HG03139 (cell line): ENCODE measurements at regions not wholly inside any gene's neighbourhood (a gene's known extent, or its start where the extent isn't known, plus 50 kb on each side); places are given as distances from the start of the nearest gene placed in this dataset.
"Not testable (repeated sequence)": the region's sequence is repeated elsewhere in the genome, so short reads cannot be mapped to it uniquely, and the experiment has no call there.

Experiments used
- ATAC-seq: cut with Tn5 transposase; IDR thresholded peaks from one replicate; pipeline ENCODE4 v1.9.1; 2021; ENCODE audit not compliant: unreplicated experiment

DNA sequence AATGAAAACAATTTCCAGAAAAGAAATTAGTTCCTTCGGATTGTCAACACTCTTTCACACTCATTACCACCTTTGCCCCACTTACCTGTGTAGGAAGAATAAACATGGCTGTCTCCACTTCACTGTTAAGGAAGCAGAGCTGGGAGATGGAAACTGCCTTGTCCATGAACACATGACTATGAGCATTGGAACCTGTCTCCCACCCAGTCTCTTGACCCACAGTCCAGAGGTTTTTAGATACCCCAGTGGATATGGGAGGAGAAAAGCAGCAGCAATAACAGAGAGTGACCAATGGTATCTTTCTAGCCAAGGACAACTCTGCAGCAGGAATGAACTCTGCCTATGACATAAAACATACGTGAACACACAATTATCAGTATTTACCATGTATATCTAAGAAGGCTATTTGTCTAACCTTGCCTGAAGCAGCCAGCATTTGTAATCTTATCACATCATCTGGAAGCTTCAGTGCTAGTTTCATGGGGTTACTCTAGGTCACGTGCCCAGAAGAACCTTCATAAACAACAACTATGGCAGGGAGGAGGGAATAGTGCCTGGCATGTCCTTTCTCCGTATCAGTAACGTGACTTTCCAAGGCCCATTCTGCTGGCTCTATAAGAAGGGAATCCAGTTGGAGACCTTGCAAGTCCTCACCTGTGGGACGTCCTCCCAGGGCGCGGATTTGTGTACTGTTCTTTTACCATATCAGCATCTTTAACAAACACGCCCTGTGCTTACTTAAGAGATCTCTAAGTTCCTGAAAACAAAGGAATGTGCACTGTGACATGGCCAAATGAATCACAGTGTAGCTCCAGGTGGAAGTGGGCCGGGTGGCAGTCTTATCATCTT, 221.8 kb upstream of the UBL3 start:
- no peak for ATAC-seq

DNA sequence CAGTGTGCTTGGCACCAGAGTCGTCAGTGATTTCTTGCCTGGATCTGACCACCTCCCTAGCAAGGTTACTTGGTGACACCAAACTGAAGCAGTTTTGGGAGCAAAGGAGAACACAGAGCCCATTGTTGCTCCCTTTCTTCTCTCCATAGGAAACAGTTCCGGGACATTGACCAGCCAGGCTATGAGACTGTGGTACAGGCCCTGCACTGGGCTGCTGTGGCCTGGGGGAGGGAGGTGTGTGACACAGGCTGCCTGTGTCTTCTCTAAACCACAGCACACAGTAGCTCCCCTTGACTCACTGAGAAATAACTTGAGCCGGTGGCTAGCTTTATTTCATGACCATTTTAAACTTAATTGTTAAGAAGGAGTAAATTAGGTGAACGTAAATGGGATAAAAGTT, 214.8 kb upstream of the UBL3 start:
- no peak for ATAC-seq

DNA sequence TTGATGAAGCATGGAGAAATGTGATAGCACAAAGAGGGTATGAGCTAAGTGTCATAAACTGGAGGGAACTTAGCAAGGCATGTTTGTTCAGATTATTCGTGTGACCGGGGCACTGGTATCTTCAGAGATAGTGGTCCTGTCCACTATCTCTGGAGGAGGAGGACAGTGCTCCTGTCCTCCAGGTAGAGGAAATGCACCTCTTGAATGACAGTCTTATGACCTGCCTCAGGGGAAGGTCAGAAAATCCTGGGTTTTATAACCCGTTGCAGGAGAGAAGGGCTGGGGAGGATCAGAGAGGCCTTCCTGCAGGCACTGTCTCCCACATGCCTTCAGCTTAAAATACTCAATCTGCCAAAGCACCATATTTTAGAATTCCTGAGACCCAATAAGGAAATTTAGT, 213.5 kb upstream of the UBL3 start:
- ATAC-seq: no peak

DNA sequence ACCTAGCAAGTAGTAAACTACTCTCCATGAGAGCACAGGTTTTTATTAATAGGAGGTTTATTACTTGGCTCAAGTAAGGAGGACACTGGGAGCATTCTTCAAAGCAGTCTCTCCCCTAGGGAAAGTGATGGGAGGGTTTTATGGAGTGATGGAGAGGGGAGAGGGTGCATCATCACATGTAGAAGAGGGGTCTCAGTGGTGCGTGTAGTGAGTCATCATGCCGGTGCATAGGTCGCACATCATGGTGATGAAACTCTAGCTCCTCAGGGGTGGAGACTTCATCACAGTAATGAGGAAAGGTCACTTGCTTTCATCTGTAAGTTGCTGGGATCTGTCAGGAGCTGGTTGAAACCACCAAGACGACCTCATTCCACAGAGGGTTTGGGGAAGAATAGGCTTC, 210.8 kb upstream of the UBL3 start:
- ATAC-seq: no peak

DNA sequence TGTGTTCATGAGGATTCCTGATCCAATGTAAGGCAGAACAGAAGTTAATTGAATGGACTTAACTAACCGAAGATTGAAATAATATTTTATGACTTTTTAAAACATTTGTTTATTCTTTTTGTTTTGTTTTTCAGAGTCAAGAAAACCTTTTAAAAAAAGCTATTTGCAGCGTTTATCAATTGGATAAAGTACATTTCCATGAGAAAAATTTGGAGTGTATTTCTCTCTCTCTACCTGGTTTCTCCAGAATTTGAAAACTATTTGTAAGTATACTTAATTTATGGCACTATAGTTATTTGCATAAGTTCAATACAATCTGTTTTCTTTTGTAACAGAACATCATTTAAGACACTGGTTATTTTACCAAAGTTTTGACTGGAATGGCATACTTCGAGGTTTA, 208.0 kb upstream of the UBL3 start:
- ATAC-seq: no peak

DNA sequence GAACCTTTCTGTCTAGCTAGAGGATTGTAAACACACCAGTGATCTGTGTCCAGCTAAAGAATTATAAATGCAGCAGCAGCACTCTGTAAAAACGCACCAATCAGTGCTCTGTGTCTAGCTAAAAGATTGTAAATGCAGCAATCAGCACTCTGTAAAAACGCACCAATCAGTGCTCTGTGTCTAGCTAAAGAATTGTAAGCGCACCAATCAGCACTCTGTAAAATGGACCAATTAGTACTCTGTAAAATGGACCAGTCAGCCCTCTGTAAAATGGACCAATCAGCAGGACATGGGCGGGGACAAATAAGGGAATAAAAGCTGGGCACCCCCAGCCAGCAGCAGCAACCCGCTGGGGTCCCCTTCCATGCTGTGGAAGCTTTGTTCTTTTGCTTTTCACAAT, 204.1 kb upstream of the UBL3 start:
- ATAC-seq: not testable (repeated sequence)

DNA sequence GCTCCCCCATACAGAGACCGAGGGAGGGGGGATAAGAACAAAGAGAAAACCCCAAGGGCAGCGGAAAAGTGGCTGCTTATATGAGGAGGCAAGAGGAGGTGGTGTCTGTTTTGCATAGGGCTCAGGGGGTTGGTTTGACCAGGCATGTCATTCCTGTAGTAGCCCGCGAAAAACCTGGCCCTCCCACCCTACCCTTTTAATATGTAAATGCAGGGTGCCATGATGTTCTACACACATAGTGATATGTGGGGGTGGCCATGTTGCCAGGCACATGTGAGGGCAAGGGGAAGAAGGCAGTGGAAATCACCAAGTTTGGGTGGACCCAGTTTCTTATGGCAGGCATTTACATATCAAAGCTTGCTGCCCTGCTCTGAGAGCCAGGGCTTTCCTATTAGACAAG, 203.5 kb upstream of the UBL3 start:
- ATAC-seq: no peak

DNA sequence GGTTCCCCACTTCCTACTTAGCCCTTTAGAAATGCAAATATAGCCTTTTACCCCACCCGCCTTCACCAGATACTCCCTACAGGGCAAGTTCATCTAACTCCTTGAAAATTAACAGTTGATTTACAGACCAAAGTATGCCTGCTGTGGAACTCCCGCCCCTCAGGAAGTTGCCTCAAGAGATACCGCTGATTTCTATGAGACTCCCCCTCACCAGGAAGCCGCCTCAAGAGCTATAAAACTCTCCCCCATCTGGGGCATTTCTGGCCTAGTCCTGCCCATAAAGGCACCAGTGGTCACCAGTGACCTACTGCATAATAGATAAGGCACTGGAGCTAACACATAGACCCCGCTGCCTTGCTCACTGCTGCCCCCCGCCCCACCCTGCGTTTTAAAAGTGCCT, 201.7 kb upstream of the UBL3 start:
- no peak for ATAC-seq

DNA sequence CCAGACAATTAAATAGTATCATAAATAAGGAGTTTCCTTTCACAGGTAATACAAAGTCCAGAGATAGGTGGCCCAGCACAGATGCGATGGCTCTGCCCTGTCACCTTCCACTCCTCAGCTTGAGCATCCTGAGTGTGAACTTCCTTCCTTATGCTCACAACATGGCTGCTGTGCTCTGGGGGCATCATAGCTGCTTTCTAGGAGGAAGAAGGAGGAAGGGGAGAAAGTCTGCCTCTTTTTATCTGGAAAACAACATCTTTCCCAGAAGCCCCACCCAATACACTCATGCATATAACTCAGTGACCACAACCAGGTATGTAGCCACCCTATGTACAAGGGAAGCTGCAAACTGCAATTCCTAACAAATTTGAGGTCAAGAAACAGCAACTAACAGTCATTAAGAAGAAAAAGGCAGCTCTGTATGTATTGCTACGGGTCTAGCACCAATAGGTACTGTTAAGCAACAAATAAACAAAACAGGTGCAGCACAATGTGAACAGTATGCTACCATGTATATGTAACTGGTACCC, 201.2 kb upstream of the UBL3 start:
- no peak for ATAC-seq

DNA sequence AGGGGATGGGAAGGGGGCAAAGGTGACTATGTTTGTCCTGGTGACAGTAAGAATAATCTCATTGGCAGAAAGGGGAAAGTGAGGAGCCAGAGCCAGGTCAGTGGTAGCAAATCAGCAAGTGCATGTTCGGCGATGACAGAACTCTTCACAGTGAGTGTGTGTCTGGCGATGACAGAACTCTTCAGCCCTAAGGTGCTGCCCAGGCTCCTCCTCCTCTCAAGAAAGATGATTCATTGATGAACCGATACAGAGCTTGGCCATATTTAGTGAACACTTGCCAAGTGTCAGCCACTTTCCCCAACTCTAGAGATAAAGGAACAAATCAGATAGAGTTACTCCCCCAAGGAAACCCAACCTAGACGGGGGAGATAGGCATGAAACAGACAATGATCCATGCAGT, 199.3 kb upstream of the UBL3 start:
- no peak for ATAC-seq

DNA sequence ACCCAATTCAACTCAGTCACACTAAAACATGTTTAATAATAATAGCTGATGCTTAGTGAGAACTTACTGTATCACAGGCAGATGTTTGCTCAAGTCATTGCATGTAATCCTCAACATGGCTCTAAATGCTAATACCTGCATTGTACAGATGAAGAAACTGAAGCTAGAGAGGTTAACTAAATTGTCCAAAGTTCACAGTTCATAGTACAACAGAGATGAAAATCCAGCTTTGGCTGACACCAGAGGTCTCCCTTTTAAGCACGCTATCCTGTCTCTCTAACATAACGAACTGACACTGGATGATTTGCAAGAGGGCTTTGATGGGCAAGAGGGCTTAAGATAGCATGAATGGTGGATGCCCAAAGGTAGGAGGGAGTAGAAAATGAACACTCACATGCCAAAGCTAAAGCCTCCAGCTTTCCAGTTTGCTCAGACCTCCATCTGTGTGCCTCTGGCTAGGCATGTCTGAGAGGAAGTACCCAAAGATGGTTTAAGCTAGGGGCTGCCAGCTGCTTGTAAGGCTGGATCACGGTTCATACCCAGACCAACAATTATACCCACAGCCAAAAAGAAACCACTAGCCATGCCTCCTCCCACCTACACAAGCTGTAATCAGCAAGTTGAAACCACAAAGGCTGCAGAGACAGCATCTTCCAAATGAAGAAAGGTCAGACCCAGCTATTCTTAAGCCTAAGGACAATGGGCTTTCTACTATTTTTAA, 196.9 kb upstream of the UBL3 start:
- no peak for ATAC-seq

DNA sequence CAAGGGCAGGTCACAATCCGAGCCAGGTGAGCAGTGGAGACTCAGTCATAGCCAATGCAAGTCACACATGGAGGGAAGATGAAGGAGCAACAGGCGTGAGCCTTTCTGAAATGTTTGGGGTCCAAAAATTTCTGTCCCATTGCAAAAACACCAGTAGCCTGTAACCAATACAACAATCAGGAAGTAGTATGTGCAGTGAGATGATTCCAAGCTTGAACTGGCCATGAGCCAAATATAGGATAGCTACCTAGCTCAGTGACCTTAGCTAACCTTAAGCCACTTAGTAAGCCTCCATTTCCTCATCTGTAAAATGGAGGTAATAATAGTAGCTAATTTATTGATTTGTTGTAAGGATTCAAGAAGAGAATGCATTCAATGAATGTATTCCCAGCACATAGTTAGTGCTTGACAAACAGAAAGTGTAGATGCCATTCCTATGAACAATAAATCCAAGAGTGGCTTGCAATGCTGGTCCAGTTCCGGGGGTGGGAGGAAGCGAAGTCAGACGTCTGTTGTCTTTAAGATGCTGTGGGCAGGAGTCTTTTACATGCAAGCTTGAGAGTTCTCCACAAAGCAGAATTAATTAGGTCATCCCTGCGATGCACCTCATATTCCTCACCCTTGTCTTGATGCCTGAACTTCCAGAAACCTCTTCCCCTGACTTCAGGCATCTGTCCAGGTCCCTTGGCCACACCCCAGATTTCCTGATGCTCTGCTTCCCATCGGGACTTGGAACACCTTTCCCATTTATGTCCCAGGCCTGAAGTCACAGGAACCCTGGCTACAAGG, 195.7 kb upstream of the UBL3 start:
- ATAC-seq: no peak

DNA sequence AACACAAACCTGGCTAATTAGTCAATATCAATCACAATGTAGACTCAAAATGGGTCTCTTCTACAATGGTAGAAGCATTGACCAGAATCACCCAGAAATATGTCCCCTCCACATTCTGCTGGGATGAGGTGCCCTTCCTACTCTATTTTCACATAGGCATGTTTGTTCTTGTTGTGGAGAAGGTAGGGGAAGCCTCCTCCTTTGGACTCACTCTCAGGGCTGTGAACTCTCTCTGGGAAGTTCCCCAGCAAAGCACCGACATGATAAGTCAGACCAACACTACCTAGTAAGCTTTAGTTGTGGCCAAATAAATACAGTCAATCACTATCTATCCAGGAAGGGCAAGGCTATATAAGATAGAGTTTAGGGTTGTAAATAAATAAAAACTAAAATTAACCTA, 194.5 kb upstream of the UBL3 start:
- ATAC-seq: no peak

DNA sequence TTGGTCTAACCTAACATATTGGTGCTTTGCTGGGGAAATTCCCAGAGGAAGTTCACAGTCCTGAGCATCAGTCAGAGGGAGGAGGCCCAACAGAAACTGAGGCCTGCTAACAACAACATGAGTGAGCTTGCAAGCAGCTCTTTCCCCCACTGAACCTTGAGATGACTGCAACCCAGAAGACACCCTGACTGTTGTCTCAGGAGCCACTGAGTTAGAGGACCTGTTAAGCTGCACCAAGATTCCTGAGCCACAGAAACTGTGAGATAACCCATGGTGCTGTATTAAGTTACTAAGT, 193.2 kb upstream of the UBL3 start:
- ATAC-seq: no peak

DNA sequence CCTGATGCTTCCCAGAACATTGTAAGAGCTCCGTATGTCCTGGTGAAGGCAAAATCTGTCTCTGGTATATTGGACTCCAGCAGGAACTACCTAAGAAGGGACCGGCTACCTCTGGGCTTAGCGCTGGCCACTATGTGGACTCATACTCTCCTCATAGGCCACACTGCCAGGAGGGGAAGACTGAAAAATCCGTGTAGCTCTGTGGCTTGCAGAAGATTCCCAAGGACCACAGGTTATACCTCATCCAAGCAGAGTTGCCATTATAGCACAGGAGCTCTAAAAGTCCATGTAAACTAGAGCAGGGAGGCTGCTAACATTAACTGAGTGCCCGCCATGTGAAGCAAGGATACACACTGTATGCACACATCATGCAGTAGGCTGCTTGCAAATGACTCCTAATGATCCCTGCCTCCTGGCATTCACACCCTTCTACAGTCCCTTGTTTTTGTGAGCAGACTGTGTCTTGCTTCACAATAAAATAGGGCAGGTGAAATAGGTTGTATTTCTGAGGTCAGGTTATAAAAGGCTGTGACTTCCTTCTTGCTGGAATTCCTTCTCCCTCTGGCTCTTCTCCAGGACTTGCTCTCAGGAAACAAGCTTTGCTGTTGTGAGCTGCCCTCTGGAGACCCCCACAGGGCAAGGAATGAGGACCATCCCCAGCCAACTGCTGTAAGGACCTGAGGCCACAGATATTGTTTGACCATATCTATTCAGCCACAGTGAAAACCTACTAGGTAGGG, 192.6 kb upstream of the UBL3 start:
- no peak for ATAC-seq

DNA sequence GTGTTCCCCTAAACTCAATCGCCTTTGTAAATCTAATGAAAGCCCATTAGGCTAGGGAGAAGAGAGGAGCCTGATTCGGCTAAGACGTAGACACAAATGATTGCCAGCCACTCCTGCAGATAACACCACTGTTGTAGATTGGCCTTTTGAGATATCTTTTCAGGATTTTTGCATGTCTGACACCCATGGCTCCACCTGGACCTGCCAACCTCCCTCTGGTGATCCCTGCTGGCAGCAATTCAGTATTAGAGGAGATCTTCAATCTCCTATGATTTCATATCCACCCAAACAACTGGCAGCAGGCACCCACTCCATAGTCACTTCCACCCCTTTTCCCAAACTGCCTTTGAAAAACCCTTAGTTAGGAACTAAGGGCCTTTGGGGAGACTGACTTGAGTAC, 191.9 kb upstream of the UBL3 start:
- no peak for ATAC-seq

DNA sequence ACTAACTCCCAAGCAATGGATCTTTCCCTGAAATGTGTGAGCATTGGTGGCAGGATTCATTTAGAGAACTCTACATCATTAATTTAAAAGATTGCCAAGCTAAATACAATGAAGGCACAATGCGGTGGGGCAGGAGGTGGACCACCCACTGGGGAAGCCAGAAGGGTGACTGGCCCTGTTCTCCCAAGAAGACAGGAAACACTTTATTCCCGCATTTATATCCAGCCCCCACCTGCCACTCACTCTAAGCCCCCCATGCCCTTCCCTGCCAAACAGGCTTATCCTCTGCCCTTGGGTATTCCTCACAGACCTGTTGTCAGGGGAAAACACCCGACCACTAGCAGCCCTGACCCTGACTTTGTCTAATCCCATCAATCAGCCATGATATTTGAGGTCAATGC, 189.1 kb upstream of the UBL3 start:
- no peak for ATAC-seq

DNA sequence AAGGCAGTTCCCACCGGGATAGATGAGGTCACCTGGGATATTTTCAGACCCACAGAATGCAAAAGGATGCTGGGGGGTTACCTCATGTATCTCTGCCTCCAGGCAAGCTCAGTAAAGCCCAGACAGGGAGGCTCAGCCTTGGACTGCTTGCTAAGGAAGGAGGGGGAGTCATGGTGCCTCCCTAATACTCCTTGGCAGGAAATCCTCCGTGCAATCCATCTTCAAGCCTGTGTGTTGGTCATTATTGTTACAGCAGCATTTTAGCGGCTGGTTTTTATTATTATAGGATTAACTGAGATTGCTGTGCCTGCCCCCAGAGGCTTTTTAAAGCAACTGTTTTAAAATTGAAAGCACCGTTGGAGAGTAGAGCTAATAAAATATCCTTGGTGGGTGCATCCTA, 188.5 kb upstream of the UBL3 start:
- ATAC-seq: no peak

DNA sequence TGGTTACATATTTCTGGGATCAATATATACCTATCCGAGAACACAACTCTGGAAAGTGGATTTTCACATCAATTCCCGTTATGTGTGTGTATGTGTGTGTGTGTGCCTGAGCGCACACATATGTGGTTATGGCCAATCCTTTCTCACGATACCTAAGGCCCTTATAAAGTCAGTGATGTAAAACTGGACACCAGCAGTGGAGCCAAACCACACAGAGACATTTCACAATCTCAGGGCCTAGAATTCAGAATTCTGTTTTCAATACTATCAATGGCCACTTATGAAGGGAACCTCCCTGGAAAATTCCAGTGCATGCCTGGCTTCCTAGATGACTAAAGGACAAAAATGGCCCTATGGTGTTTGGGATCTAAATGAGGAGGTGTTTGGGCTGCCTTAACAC, 187.3 kb upstream of the UBL3 start:
- no peak for ATAC-seq

DNA sequence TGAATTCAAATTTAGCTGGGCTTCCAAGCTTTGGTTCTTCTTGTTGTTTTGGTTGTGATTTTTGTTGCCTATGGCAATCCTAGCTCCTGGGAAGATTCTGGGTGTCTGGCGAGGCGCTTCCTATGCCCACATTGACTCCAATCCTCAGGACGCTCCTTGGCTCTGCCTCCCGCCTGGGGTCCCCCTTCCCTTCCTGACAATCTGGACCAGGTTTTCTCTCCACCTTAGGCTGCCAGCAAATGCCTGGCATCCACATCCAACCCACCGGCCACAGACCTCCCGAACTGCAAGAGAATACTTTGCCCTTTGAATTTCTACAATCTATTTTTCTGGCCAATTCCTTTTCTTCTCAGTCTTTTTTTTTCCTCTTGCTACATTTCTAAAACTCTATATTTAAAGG, 186.9 kb upstream of the UBL3 start:
- no peak for ATAC-seq

DNA sequence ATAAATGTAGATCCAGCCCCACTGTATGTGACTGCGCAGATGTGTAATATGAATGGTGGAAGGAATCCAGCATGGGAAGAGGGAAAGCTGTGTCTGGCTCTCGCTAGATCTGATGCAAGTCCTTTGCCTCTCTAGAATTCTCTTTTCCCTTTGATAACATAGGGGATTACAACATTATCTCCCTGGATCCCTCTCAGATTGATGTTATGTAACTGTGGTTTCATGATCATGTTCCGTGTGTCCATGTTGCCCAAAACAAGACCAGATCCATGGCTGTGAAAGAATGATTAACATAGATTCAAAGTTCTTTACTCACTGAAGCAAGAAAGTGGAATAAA, 184.0 kb upstream of the UBL3 start:
- ATAC-seq: no peak
